LNCAP (cell line): ENCODE measurements at regions not wholly inside any gene's neighbourhood (a gene's known extent, or its start where the extent isn't known, plus 50 kb on each side); places are given as distances from the start of the nearest gene placed in this dataset.

ENCODE experiments used
- CTCF ChIP-seq: fragments of 450-650 bp; IDR thresholded peaks from 2 replicates; pipeline ENCODE4 v1.5.1; 2017; ENCODE audit warnings: mild to moderate bottlenecking

GRCh38 chr10:91104193-91105041 lies 116.0 kb upstream of the PCGF5 start:
- no peak for TF ChIP-seq CTCF

- TF ChIP-seq CTCF: no peak
These were observed 115.2 kb upstream of the PCGF5 start for GRCh38 chr10:91105269-91105668.

DNA sequence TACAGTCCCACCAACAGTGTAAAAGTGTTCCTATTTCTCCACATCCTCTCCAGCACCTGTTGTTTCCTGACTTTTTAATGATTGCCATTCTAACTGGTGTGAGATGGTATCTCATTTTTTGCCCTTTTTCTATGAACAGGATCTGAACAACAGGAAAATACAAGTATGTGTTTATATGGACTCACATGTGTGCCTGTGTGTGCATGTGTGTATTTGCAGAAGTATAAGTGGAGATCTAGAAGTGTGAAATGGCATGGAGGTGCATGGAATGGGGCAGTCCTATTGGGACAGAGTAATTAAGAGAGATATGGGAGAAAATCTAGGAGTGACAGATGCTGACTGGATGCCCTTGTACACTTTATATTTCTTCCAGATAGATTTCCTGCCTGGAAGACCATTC lies 111.6 kb upstream of the PCGF5 start:
- TF ChIP-seq CTCF: no peak

DNA sequence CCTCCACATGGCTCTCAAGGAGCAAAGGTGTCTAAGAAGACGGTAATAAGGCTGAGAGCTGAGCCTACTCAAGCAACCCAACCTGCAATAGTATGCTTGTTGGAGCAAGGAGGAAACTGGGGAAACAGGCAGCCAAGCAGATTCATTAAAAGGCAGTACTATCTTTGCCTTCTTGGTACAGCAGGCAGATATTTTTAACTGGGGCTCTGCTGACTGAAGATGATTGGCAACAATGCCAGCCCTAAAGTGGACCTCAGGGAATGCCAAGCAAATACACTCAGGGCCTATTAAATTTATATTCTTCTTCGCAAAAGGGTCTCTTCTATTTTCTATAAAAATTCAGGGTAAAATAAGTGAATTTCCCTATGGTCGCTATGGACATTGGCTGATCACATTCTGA lies 109.4 kb upstream of the PCGF5 start:
- TF ChIP-seq CTCF: no peak

GRCh38 chr10:91115618-91116390 lies 104.7 kb upstream of the PCGF5 start:
- no peak for TF ChIP-seq CTCF

DNA sequence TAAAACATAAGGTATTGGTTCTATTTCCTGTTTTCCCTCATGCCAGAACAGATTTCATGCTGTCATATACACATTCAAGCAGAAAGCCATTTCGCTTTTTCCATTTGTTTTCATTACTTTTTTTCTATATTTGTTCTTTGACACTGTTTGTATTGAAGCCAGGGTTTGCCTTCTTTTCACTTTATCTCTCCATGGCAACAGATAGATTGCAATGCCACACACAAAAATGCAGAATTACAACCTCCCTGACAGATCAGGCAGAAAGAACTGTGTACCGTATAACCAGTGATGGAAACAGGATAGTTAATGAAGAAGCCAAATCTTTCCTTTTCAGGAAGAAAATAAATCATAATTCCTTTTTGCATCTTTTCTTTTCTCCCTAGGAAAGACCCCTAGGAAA lies 103.0 kb upstream of the PCGF5 start:
- TF ChIP-seq CTCF: no peak

- TF ChIP-seq CTCF: no peak
These were observed 100.1 kb upstream of the PCGF5 start for GRCh38 chr10:91120348-91120747.
